ENCODE measurements at regions not wholly inside any gene's neighbourhood (a gene's known extent, or its start where the extent isn't known, plus 50 kb on each side); places are given as distances from the start of the nearest gene placed in this dataset.

DNA sequence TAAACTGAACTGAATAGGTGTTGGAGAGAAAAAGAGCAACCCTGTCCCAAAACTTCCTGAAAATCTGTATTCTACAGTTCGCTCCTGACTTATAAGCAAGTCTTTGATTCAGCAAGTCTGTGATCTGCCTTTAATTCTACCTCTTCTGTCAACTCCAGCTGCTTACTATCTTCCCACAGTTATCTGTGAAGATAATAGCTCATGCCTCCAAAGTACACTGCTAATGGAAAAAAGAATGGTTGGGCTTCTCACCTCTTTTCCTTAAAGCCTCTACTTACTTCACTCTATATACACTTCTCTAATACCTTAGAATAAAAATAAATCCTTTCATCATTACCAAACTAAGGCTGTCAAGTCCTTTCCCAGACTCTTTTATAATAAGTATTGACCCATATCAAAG is 391.5 kb upstream of the MIR17HG start:
- H3K4me3 ChIP-seq (ENCODE audit: low read depth in 1 of 3, low read length in 3 of 3): no peak overlapping the region
- H3K27ac ChIP-seq (ENCODE audit: low read depth in 1 of 2, low read length in 2 of 2): no peak overlapping the region
- no peak overlapping the region for H3K9ac ChIP-seq (ENCODE audit: low read depth in 1 of 2, low read length in 2 of 2)
- 43% methylated on average over 1 of the region's 1 CpG for WGBS
- no peaks in the 10 kb centered on the region for H3K9me3 ChIP-seq (ENCODE audit: control insufficient read depth in 4 of 4, low read length in 3 of 4)
- H3K36me3 ChIP-seq (ENCODE audit: control insufficient read depth in 4 of 4, insufficient read depth in 3 of 4, low read depth in 1 of 4, low read length in 3 of 4): no peaks in the 10 kb centered on the region
- no peak for DNase-seq (ENCODE audit: low spot score)
- no peaks in the 10 kb centered on the region for H3K27me3 ChIP-seq (ENCODE audit: control insufficient read depth in 4 of 4, insufficient read depth in 4 of 4, low read length in 3 of 4)
- H3K4me1 ChIP-seq (ENCODE audit: control insufficient read depth in 4 of 4, insufficient read depth in 4 of 4, low read length in 3 of 4): no peaks in the 10 kb centered on the region
- no peak for TF ChIP-seq FOXA2 (IDR thresholded peaks at IDR 0.05)
- TF ChIP-seq RAD21 (IDR thresholded peaks at IDR 0.05): no peak
- no peak for TF ChIP-seq HNF4A (conservative IDR thresholded peaks at IDR 0.05)
- no peak for TF ChIP-seq CTCF (IDR thresholded peaks at IDR 0.05; ENCODE audit: low read depth, low read length, missing input control)
- no peak for TF ChIP-seq HNF4G (IDR thresholded peaks at IDR 0.05)
- TF ChIP-seq JUND (IDR thresholded peaks at IDR 0.05): no peak
- no peak for TF ChIP-seq GABPA (IDR thresholded peaks at IDR 0.05 in 1 of 2, conservative IDR thresholded peaks at IDR 0.05 in 1 of 2)
- no peak for TF ChIP-seq NR2F2 (IDR thresholded peaks at IDR 0.05)
- TF ChIP-seq FOXA1 (IDR thresholded peaks at IDR 0.05): no peak
- no peak for TF ChIP-seq RXRA (IDR thresholded peaks at IDR 0.05)
- TF ChIP-seq TAF1 (conservative IDR thresholded peaks at IDR 0.05): no peak
- no peak for TF ChIP-seq REST (IDR thresholded peaks at IDR 0.05)

- Histone ChIP-seq H3K36me3 (ENCODE audit: control insufficient read depth in 4 of 4, insufficient read depth in 3 of 4, low read depth in 1 of 4, low read length in 3 of 4) (no peaks in the 10 kb centered on the region), H3K9me3 (ENCODE audit: control insufficient read depth in 4 of 4, low read length in 3 of 4) (no peaks in the 10 kb centered on the region), H3K4me1 (ENCODE audit: control insufficient read depth in 4 of 4, insufficient read depth in 4 of 4, low read length in 3 of 4) (no peaks in the 10 kb centered on the region), H3K4me3 (ENCODE audit: low read depth in 1 of 3, low read length in 3 of 3) (no peak overlapping the region), H3K9ac (ENCODE audit: low read depth in 1 of 2, low read length in 2 of 2) (no peak overlapping the region), H3K27me3 (ENCODE audit: control insufficient read depth in 4 of 4, insufficient read depth in 4 of 4, low read length in 3 of 4) (no peaks in the 10 kb centered on the region), H3K27ac (ENCODE audit: low read depth in 1 of 2, low read length in 2 of 2) (no peak overlapping the region)
- 68% methylated on average over 2 of the region's 2 CpGs for WGBS
- DNase-seq (ENCODE audit: low spot score): no peak
- TF ChIP-seq, protein P1, sequence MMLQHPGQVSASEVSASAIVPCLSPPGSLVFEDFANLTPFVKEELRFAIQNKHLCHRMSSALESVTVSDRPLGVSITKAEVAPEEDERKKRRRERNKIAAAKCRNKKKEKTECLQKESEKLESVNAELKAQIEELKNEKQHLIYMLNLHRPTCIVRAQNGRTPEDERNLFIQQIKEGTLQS (IDR thresholded peaks at IDR 0.05): no peak
- TF ChIP-seq RXRA (IDR thresholded peaks at IDR 0.05) (no peak), FOXA2 (IDR thresholded peaks at IDR 0.05) (no peak), TAF1 (conservative IDR thresholded peaks at IDR 0.05) (no peak), JUND (IDR thresholded peaks at IDR 0.05) (no peak), CTCF (IDR thresholded peaks at IDR 0.05; ENCODE audit: low read depth, low read length, missing input control) (no peak), EGR1 (IDR thresholded peaks at IDR 0.05; ENCODE audit: low read depth in 2 of 2) (no peak), REST (IDR thresholded peaks at IDR 0.05) (no peak), SP1 (IDR thresholded peaks at IDR 0.05) (no peak), YY1 (IDR thresholded peaks at IDR 0.05) (no peak), HNF4G (IDR thresholded peaks at IDR 0.05) (no peak), GABPA (IDR thresholded peaks at IDR 0.05 in 1 of 2, conservative IDR thresholded peaks at IDR 0.05 in 1 of 2) (no peak), RAD21 (IDR thresholded peaks at IDR 0.05) (no peak), NR2F2 (IDR thresholded peaks at IDR 0.05) (no peak), FOXA1 (IDR thresholded peaks at IDR 0.05) (no peak), HNF4A (conservative IDR thresholded peaks at IDR 0.05) (no peak)
- TF ChIP-seq, protein P2, sequence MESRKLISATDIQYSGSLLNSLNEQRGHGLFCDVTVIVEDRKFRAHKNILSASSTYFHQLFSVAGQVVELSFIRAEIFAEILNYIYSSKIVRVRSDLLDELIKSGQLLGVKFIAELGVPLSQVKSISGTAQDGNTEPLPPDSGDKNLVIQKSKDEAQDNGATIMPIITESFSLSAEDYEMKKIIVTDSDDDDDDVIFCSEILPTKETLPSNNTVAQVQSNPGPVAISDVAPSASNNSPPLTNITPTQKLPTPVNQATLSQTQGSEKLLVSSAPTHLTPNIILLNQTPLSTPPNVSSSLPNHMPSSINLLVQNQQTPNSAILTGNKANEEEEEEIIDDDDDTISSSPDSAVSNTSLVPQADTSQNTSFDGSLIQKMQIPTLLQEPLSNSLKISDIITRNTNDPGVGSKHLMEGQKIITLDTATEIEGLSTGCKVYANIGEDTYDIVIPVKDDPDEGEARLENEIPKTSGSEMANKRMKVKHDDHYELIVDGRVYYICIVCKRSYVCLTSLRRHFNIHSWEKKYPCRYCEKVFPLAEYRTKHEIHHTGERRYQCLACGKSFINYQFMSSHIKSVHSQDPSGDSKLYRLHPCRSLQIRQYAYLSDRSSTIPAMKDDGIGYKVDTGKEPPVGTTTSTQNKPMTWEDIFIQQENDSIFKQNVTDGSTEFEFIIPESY (IDR thresholded peaks at IDR 0.05): no peak
- TF ChIP-seq, protein P3, sequence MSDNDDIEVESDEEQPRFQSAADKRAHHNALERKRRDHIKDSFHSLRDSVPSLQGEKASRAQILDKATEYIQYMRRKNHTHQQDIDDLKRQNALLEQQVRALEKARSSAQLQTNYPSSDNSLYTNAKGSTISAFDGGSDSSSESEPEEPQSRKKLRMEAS (IDR thresholded peaks at IDR 0.05): no peak
These were observed 388.6 kb upstream of the MIR17HG start for GRCh38 chr13:90958866-90959265.

Measured in liver (tissue), 8 donors.